ENCODE measurements at regions not wholly inside any gene's neighbourhood (a gene's known extent, or its start where the extent isn't known, plus 50 kb on each side); places are given as distances from the start of the nearest gene placed in this dataset.

DNA sequence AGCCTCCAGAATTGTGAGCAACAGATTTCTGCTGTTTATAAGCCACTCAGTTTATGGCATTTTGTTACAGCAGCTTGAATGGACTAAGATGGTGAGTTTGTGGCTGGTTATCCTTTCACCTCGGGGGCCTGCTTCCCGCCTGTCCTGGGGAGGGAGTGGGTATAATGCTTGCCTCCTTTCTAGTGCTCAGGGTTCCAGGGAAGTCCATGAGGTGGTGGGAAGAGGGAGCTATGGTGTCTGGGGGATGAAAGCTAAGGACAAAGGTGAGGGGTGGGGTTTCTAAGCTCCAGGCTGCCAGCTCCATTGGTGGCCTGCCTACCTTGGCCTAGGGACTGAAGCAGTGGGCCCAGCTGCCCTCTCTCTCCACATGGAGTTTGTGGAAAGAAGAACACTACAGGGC, 50.2 kb upstream of the SDK2 start:
- no peak overlapping the region for H3K27ac ChIP-seq
- DNase-seq (ENCODE audit: low read depth, low spot score): no peak

GRCh38 chr17:73695035-73695738, 50.9 kb upstream of the SDK2 start:
- no peak for DNase-seq (ENCODE audit: low read depth, low spot score)

DNA sequence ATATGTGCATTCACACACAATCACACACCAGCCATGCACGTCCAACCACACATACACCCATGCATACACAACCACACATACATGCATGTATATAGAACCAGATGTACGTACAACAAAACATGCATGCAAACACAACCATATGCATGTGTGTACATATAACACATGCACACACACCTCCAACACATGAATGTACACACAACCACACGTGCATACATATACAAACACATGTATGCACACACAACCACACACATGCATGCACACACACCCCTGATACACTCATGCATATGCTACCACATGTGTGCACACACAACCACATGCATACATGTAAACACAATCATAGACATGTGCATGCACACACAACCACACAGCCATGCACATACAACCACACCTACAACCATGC, 52.0 kb upstream of the SDK2 start:
- H3K27ac ChIP-seq: no peak overlapping the region

More at GRCh38 chr17:73695035-73695738, 50.9 kb upstream of the SDK2 start:
- no peak overlapping the region for H3K27ac ChIP-seq

GRCh38 chr17:73697872-73698271, 53.6 kb upstream of the SDK2 start:
- DNase-seq (ENCODE audit: low read depth, low spot score): no peak
- no peak overlapping the region for H3K27ac ChIP-seq

More for the DNA sequence above, 52.0 kb upstream of the SDK2 start:
- no peak for DNase-seq (ENCODE audit: low read depth, low spot score)

GRCh38 chr17:73698966-73699365, 54.7 kb upstream of the SDK2 start:
- no peak overlapping the region for H3K27ac ChIP-seq
- DNase-seq (ENCODE audit: low read depth, low spot score): no peak

GRCh38 chr17:73701701-73702100, 57.5 kb upstream of the SDK2 start:
- DNase-seq (ENCODE audit: low read depth, low spot score): no peak
- no peak overlapping the region for H3K27ac ChIP-seq

DNA sequence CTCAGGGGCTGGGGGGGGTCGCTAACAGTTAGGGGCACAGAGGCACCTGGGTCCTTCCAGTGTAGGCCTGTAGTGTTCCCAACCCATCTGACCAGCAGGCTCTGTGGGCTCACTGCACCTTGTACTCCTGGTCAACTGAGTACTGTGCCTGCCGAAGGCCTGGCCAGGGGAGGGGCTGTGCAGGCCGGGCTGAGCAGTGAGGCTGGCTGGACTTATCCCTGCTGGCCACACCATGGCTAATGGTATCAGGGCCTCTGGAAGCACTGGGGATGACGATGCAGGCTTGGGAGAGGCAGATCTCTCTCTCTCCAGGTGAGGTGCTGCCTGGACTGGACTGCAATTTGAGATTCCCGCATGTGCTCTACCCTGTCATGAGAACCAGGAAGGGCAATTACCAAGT, 58.9 kb upstream of the SDK2 start:
- no peak overlapping the region for H3K27ac ChIP-seq
- DNase-seq (ENCODE audit: low read depth, low spot score): no peak

GRCh38 chr17:73703917-73704316, 59.7 kb upstream of the SDK2 start:
- no peak overlapping the region for H3K27ac ChIP-seq
- no peak for DNase-seq (ENCODE audit: low read depth, low spot score)

DNA sequence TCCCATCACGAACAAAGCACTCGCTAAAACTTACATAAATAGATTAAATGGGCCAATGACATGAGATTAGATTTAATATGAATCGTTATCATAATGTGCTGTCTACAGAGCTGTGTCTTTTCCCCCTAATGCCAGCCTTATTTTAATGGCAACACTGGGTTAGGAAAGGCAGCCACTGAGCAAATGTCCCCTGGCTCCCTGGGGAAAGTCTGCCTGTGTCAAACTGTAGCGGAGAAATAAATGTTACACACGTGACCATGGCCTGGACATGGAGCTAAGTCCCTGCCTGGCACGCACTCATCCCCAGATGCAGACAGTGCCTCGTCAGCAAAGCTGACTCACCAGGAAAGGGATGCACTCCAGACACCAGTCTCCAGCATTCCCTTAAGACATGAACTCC, 61.3 kb upstream of the SDK2 start:
- DNase-seq (ENCODE audit: low read depth, low spot score): no peak

GRCh38 chr17:73706428-73706827, 62.2 kb upstream of the SDK2 start:
- no peak overlapping the region for H3K27ac ChIP-seq
- no peak for DNase-seq (ENCODE audit: low read depth, low spot score)

More for the DNA sequence above, 61.3 kb upstream of the SDK2 start:
- no peak overlapping the region for H3K27ac ChIP-seq

- no peak for DNase-seq (ENCODE audit: low read depth, low spot score)
- H3K27ac ChIP-seq: no peak overlapping the region
Measured at GRCh38 chr17:73706858-73707257, 62.6 kb upstream of the SDK2 start.

DNA sequence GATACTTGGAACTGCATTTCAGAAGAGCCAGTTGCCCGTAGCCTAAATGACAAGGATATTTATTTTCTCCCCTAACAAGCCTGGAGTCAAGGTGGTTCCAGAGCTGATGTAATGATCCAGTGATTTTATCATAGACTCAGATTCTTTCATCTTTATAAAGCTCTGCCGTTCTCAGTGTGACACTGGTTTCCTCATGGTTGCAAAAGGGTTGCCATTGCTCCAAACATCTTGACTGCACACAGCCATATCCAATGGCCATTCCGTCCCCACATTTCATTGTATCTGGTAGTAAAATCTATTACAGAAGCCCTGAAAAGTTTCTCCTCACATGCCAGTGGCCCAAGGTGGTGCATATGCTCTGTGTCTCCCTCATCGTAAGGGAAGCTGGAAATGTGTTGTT, 63.1 kb upstream of the SDK2 start:
- no peak overlapping the region for H3K27ac ChIP-seq
- no peak for DNase-seq (ENCODE audit: low read depth, low spot score)

- no peak for DNase-seq (ENCODE audit: low read depth, low spot score)
Measured at GRCh38 chr17:73710095-73710592, 65.9 kb upstream of the SDK2 start.

GRCh38 chr17:73711184-73711583, 66.9 kb upstream of the SDK2 start:
- no peak for DNase-seq (ENCODE audit: low read depth, low spot score)
- no peak overlapping the region for H3K27ac ChIP-seq

More at GRCh38 chr17:73710095-73710592, 65.9 kb upstream of the SDK2 start:
- H3K27ac ChIP-seq: no peak overlapping the region

DNA sequence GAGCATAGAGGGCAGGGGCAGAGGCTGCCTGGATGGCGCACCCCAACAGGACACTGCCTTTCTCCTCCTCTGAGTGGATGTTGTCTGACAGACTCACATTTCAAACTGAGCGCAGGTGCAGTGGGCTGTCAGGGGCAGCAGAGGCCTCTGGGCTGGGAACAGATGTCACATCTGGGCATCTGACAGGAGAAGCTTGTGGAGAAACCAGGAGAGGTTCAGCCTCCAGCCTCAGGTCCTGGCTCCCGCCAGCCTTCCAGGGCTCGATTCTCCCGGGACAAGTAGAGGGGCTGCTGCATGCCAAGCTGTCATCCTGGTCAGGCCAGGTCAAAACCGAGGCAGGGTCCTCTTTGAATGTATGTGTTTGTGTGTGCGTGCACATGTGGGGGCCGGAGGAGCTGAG, 67.7 kb upstream of the SDK2 start:
- no peak for DNase-seq (ENCODE audit: low read depth, low spot score)
- H3K27ac ChIP-seq: no peak overlapping the region

DNA sequence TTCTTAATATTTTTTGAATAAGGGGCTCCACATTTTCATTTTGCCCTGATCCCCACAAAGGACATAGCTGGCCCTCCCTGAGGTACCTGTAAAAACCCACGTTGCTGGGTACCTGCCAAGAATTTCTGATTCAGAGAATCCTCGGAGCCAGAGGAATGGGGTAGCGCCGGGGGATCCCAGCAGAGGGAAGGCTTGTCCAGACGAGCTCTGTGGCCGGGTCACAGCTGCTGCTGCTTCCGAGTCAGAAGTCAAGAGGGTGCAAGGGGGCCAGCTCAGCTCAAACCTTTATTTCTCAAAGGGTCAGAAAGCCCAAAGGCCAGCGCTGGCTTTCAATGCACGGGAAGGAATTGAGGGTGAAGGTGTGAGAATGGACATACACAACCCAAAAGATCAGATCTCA, 68.9 kb upstream of the SDK2 start:
- DNase-seq (ENCODE audit: low read depth, low spot score): no peak
- no peak overlapping the region for H3K27ac ChIP-seq

- H3K27ac ChIP-seq: no peak overlapping the region
- DNase-seq (ENCODE audit: low read depth, low spot score): no peak
Measured at GRCh38 chr17:73715769-73716168, 71.5 kb upstream of the SDK2 start.

DNA sequence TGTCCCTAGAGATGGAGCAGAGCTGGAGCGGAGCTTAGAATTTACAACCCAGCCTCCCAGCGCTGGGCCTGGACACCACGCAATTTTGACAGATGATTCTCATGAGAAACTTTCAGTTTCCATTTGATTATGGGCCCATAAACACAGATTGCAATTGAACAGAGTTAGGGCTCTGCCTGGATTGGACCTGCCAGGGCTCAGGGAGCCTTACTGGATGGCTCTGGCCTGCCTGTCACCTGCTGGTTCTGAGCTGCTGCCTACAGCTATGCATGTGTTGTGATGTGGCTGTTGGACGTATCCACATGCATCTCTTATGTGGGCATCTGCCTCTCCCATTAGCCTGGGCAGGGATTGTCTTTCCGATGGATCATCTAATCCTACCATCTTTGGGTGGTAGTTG, 73.4 kb upstream of the SDK2 start:
- H3K27ac ChIP-seq: no peak overlapping the region
- DNase-seq (ENCODE audit: low read depth, low spot score): no peak

GRCh38 chr17:73718362-73718761, 74.1 kb upstream of the SDK2 start:
- H3K27ac ChIP-seq: no peak overlapping the region

GRCh38 chr17:73718912-73719311, 74.7 kb upstream of the SDK2 start:
- no peak for DNase-seq (ENCODE audit: low read depth, low spot score)

More at GRCh38 chr17:73718362-73718761, 74.1 kb upstream of the SDK2 start:
- DNase-seq (ENCODE audit: low read depth, low spot score): no peak

DNA sequence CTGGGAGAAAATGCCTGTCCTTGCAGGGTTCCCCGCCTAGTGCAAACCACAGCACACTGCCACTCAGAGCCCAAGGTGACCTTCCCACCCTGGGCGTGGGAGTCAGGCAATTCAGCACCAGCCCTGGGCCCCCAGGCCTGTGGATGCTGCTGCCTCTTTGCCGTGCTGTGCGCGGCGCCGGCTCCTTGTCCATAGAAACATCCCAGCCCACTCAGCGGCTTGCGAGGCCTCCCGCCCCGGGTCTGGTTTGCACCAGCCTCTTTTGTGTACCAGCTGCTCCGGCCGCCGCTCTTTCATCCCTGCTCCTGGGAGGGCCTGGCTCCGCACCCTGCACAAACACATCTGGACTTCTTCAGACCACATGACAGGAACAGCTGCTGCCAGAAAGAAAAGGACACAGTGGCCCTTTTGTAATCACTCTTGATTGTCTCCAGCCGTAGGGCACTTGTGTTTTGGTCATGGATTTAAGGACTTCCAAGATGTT, 75.4 kb upstream of the SDK2 start:
- no peak overlapping the region for H3K27ac ChIP-seq
- no peak for DNase-seq (ENCODE audit: low read depth, low spot score)

More at GRCh38 chr17:73718912-73719311, 74.7 kb upstream of the SDK2 start:
- H3K27ac ChIP-seq: no peak overlapping the region

Data from epithelial cell of prostate (primary cell).